ENCODE measurements at regions not wholly inside any gene's neighbourhood (a gene's known extent, or its start where the extent isn't known, plus 50 kb on each side); places are given as distances from the start of the nearest gene placed in this dataset.

GRCh38 chr21:40997831-40998230 is 150.9 kb upstream of the DSCAM start:
- H3K4me1 ChIP-seq, result no peaks in the 10 kb centered on the region
- DNase-seq, result no peak
- H3K36me3 ChIP-seq, result no peaks in the 10 kb centered on the region
- H3K4me3 ChIP-seq, result no peak overlapping the region
- H3K27me3 ChIP-seq, result no peaks in the 10 kb centered on the region
- no peaks in the 10 kb centered on the region for H3K9me3 ChIP-seq
- H3K27ac ChIP-seq, result no peak overlapping the region
- no peak for TF ChIP-seq POLR2A (IDR thresholded peaks at IDR 0.05)
- no peak for TF ChIP-seq CTCF (IDR thresholded peaks at IDR 0.05)
- intact Hi-C loops (cut with DNase I; ENCODE audit: low total_unique reads), result no loop called here

GRCh38 chr21:41000838-41001237 is 153.9 kb upstream of the DSCAM start:
- no peak for DNase-seq
- H3K4me1 ChIP-seq, result no peaks in the 10 kb centered on the region
- intact Hi-C loops (cut with DNase I; ENCODE audit: low total_unique reads), result no loop called here
- H3K4me3 ChIP-seq, result no peak overlapping the region
- H3K27ac ChIP-seq, result no peak overlapping the region
- H3K27me3 ChIP-seq, result no peaks in the 10 kb centered on the region
- no peaks in the 10 kb centered on the region for H3K36me3 ChIP-seq
- no peaks in the 10 kb centered on the region for H3K9me3 ChIP-seq
- no peak for TF ChIP-seq CTCF (IDR thresholded peaks at IDR 0.05)
- TF ChIP-seq POLR2A (IDR thresholded peaks at IDR 0.05), result no peak

GRCh38 chr21:41006636-41007035 is 159.7 kb upstream of the DSCAM start:
- Histone ChIP-seq H3K27ac (no peak overlapping the region), H3K27me3 (no peaks in the 10 kb centered on the region), H3K4me1 (no peaks in the 10 kb centered on the region), H3K4me3 (no peak overlapping the region), H3K36me3 (no peaks in the 10 kb centered on the region), H3K9me3 (no peaks in the 10 kb centered on the region)
- intact Hi-C loops (cut with DNase I; ENCODE audit: low total_unique reads), result no loop called here
- no peak for TF ChIP-seq CTCF (IDR thresholded peaks at IDR 0.05)
- no peak for TF ChIP-seq POLR2A (IDR thresholded peaks at IDR 0.05)
- no peak for DNase-seq

GRCh38 chr21:41008351-41008750 is 159.6 kb upstream of the BACE2 start:
- H3K27me3 ChIP-seq, result no peaks in the 10 kb centered on the region
- no peaks in the 10 kb centered on the region for H3K9me3 ChIP-seq
- no peak overlapping the region for H3K27ac ChIP-seq
- DNase-seq, result no peak
- TF ChIP-seq POLR2A (IDR thresholded peaks at IDR 0.05) (no peak), CTCF (IDR thresholded peaks at IDR 0.05) (no peak)
- intact Hi-C loops (cut with DNase I; ENCODE audit: low total_unique reads), result no loop called here
- no peaks in the 10 kb centered on the region for H3K36me3 ChIP-seq
- H3K4me1 ChIP-seq, result no peaks in the 10 kb centered on the region
- H3K4me3 ChIP-seq, result no peak overlapping the region

- H3K36me3 ChIP-seq, result no peaks in the 10 kb centered on the region
- TF ChIP-seq CTCF (IDR thresholded peaks at IDR 0.05), result no peak
- no peak for TF ChIP-seq POLR2A (IDR thresholded peaks at IDR 0.05)
- no peaks in the 10 kb centered on the region for H3K27me3 ChIP-seq
- intact Hi-C loops (cut with DNase I; ENCODE audit: low total_unique reads), result no loop called here
- H3K4me1 ChIP-seq, result no peaks in the 10 kb centered on the region
- no peak for DNase-seq
- H3K27ac ChIP-seq, result no peak overlapping the region
- no peaks in the 10 kb centered on the region for H3K9me3 ChIP-seq
- no peak overlapping the region for H3K4me3 ChIP-seq
Measured at GRCh38 chr21:41008974-41009373, 159.0 kb upstream of the BACE2 start.
